ENCODE measurements at regions not wholly inside any gene's neighbourhood (a gene's known extent, or its start where the extent isn't known, plus 50 kb on each side); places are given as distances from the start of the nearest gene placed in this dataset.
"Not testable (repeated sequence)": the region's sequence is repeated elsewhere in the genome, so short reads cannot be mapped to it uniquely, and the experiment has no call there.

DNA sequence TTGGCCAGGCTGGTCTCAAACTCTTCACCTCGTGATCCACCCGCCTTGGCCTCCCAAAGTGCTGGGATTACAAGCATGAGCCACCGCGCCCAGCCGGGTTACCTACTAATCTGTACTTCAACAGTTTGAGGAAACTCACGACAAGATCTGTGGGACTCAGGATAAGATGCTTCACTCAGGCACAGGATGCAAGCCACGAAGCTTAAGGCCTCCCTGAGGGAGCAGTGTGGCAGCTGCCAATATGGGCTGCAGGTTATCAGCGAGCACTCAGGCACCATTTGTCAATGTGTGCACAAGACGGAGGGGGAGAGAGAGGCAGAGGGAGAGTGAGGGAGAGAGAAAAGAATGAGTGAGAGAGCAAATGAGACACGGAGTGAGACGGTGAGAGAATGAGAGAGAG lies 173.6 kb upstream of the RAB6C start:
- H3K27me3 Mint-ChIP-seq, result peaks cover under 1% of the 10 kb centered on the region
- H3K4me1 Mint-ChIP-seq (ENCODE audit: low read depth), result no peaks in the 10 kb centered on the region
- CTCF ChIA-PET, result no interaction called here

DNA sequence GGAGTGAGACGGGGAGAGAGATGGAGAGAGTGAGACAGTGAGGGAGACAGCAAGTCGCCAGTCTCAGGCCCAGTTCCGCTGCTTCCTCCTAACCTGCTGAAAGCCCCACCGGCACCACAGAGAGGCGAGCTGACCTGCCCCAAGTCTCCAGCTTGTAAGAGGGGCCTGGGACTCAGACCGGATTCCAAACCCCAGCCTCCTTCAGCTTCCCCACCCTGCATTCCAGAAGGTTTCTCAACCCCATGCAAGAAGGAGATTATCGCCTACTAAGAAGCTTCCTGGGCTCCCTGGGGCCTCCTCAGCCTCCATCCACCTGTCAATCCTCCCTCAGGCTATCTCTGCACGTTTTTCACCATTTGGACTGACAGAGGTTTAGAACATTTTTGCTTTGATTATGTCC lies 173.1 kb upstream of the RAB6C start:
- Mint-ChIP-seq H3K9me3 (no peaks in the 10 kb centered on the region), H3K27ac (no peak overlapping the region), H3K36me3 (no peaks in the 10 kb centered on the region), H3K4me1 (ENCODE audit: low read depth) (no peaks in the 10 kb centered on the region), H3K4me3 (no peak overlapping the region), H3K27me3 (peaks cover 5% of the 10 kb centered on the region)
- intact Hi-C loops (cut with micrococcal nuclease), result no loop called here
- ChIA-PET POLR2A (no interaction called here), CTCF (no interaction called here)
- no peak for DNase-seq

More for the DNA sequence above, 173.6 kb upstream of the RAB6C start:
- H3K36me3 Mint-ChIP-seq, result no peaks in the 10 kb centered on the region
- no peak for DNase-seq
- no peaks in the 10 kb centered on the region for H3K9me3 Mint-ChIP-seq
- no peak overlapping the region for H3K27ac Mint-ChIP-seq
- intact Hi-C loops (cut with micrococcal nuclease), result no loop called here
- no peak overlapping the region for H3K4me3 Mint-ChIP-seq
- POLR2A ChIA-PET, result no interaction called here

DNA sequence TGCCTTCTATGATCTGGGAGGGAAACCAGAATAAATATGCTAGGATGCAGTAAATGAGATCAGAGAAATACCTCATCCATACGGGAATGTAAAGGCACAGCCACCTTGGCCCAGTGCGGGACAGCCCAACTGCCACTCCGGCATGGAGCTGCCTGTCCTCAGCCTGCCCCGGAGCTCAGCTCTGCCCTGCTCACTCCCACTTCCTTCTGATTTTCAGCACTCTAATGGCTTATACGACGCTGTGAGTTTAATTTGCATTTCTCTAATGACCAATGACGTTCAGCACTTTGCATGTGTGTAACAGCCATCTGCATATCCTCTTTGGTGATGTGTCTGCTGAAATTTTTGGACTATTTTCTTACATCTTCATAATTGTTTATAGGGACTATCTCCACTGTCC lies 172.5 kb upstream of the RAB6C start:
- no peak for DNase-seq
- Mint-ChIP-seq H3K27me3 (peaks cover 7% of the 10 kb centered on the region), H3K9me3 (no peaks in the 10 kb centered on the region), H3K4me1 (ENCODE audit: low read depth) (no peaks in the 10 kb centered on the region), H3K36me3 (no peaks in the 10 kb centered on the region), H3K4me3 (no peak overlapping the region), H3K27ac (no peak overlapping the region)
- intact Hi-C loops (cut with micrococcal nuclease), result no loop called here
- ChIA-PET POLR2A (no interaction called here), CTCF (no interaction called here)

DNA sequence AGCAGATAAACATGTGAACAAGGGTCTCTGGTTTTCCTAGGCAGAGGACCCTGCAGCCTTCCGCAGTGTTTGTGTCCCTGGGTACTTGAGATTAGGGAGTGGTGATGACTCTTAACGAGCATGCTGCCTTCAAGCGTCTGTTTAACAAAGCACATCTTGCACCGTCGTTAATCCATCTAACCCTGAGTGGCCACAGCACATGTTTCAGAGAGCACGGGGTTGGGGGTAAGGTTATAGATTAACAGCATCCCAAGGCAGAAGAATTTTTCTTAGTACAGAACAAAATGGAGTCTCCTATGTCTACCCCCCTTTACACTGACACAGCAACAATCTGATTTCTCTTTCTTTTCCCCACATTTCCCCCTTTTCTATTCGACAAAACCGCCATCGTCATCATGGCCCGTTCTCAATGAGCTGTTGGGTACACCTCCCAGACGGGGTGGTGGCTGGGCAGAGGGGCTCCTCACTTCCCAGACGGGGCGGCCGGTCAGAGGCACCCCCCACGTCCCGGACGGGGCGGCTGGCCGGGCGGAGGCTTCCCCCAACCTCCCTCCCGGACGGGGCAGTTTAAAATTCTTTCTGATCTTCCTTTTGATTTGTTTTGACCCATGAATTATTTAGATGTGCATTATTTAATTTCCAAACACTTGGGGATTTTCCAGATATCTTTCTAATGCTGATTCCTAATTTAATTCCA lies 171.7 kb upstream of the RAB6C start:
- CTCF ChIA-PET; DNase-seq; intact Hi-C loops (cut with micrococcal nuclease); H3K27ac Mint-ChIP-seq; H3K9me3 Mint-ChIP-seq; H3K4me3 Mint-ChIP-seq; H3K27me3 Mint-ChIP-seq; H3K36me3 Mint-ChIP-seq; H3K4me1 Mint-ChIP-seq (ENCODE audit: low read depth); POLR2A ChIA-PET: not testable (repeated sequence)

DNA sequence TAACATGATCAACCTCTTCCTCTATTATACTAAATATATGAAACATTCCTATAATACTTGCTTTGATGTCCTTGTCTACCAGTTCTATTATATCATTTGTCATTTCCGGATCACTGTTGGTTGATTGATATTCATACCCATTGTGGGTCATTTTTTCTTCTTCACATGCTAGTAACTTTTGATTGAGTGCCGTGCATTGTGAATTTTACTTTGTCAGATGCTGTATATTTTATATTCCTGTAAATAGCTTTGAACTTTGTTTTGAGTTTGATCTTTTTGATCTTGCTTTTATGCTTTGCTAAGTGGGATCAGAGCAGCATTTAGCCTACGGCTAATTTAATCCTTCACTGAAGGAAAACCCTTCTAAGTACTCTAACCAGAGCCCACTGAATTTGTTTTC lies 168.9 kb upstream of the RAB6C start:
- H3K4me3 Mint-ChIP-seq, result no peak overlapping the region
- H3K4me1 Mint-ChIP-seq (ENCODE audit: low read depth), result no peaks in the 10 kb centered on the region
- POLR2A ChIA-PET, result no interaction called here
- CTCF ChIA-PET, result no interaction called here
- H3K36me3 Mint-ChIP-seq, result no peaks in the 10 kb centered on the region
- intact Hi-C loops (cut with micrococcal nuclease), result no loop called here
- no peak overlapping the region for H3K27ac Mint-ChIP-seq
- DNase-seq, result no peak
- peaks cover 13% of the 10 kb centered on the region for H3K27me3 Mint-ChIP-seq
- peaks cover 13% of the 10 kb centered on the region for H3K9me3 Mint-ChIP-seq

DNA sequence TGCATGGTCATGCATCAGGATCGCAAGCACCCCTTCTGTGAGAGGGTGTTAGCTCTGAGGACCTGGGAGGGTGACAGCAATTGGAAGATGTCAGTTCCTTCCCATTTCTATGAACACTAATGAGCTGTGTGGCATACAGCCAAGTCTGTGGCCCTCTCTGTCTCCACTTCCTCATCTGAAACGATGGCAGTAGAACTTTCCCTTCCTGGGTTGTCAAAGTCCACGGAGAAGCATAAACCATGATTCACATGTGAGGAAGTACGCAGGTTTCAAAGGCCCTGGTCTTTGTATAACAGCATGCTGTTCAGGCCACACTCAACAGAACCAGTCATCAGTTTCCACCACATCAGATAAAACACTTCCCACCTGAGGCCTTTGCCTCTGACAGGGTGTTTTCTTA lies 167.4 kb upstream of the RAB6C start:
- H3K4me3 Mint-ChIP-seq, result no peak overlapping the region
- intact Hi-C loops (cut with micrococcal nuclease), result no loop called here
- H3K9me3 Mint-ChIP-seq, result peaks cover 18% of the 10 kb centered on the region
- H3K27me3 Mint-ChIP-seq, result peaks cover 15% of the 10 kb centered on the region
- ChIA-PET POLR2A (no interaction called here), CTCF (no interaction called here)
- H3K4me1 Mint-ChIP-seq (ENCODE audit: low read depth), result no peaks in the 10 kb centered on the region
- no peak for DNase-seq
- no peak overlapping the region for H3K27ac Mint-ChIP-seq
- no peaks in the 10 kb centered on the region for H3K36me3 Mint-ChIP-seq

DNA sequence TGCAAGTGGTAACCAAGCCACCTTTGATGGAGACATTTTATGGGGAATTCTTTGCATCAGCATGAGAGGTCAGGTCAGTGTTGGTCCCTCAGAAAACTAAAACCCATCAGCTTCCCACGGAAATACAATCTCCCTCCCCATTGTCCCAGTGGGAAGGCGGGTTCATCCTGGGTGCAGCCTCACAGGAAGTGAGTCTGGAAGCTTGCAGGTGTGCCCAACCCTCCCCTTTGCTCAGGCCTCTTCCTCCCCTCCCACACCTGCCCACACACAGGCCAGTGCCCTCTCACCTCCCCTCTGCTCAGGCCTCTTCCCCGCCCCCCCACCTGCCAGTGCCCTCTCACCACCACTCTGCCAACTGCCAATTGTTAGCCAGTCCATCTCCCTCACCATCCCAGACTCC lies 166.8 kb upstream of the RAB6C start:
- intact Hi-C loops (cut with micrococcal nuclease), result no loop called here
- CTCF ChIA-PET, result no interaction called here
- POLR2A ChIA-PET, result no interaction called here
- Mint-ChIP-seq H3K4me1 (ENCODE audit: low read depth) (no peaks in the 10 kb centered on the region), H3K4me3 (no peak overlapping the region), H3K27ac (no peak overlapping the region), H3K9me3 (peaks cover 18% of the 10 kb centered on the region), H3K36me3 (no peaks in the 10 kb centered on the region), H3K27me3 (peaks cover 15% of the 10 kb centered on the region)
- no peak for DNase-seq

DNA sequence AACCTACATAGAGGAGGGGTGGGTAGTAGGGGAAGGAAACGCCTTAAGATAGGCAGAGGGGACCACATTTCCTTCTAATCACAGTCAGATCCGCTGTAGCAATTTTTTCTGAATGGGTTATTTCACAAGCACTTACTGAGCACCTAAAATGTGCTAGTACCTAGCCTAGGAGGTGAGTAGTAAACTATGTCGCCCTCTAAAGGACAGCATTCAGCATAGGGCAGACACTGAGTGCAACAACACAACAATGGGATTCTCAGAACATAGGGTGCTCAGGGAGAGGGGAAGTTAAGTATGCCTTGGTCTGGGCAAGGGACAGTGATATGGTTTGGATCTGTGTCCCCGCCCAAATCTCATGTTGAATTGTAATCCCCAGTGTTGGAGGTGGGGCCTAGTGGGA lies 166.1 kb upstream of the RAB6C start:
- ChIA-PET POLR2A (no interaction called here), CTCF (no interaction called here)
- H3K27me3 Mint-ChIP-seq, result peaks cover 15% of the 10 kb centered on the region
- H3K27ac Mint-ChIP-seq, result no peak overlapping the region
- H3K36me3 Mint-ChIP-seq, result no peaks in the 10 kb centered on the region
- DNase-seq, result no peak
- no peak overlapping the region for H3K4me3 Mint-ChIP-seq
- intact Hi-C loops (cut with micrococcal nuclease), result no loop called here
- H3K9me3 Mint-ChIP-seq, result peaks cover 18% of the 10 kb centered on the region
- no peaks in the 10 kb centered on the region for H3K4me1 Mint-ChIP-seq (ENCODE audit: low read depth)

DNA sequence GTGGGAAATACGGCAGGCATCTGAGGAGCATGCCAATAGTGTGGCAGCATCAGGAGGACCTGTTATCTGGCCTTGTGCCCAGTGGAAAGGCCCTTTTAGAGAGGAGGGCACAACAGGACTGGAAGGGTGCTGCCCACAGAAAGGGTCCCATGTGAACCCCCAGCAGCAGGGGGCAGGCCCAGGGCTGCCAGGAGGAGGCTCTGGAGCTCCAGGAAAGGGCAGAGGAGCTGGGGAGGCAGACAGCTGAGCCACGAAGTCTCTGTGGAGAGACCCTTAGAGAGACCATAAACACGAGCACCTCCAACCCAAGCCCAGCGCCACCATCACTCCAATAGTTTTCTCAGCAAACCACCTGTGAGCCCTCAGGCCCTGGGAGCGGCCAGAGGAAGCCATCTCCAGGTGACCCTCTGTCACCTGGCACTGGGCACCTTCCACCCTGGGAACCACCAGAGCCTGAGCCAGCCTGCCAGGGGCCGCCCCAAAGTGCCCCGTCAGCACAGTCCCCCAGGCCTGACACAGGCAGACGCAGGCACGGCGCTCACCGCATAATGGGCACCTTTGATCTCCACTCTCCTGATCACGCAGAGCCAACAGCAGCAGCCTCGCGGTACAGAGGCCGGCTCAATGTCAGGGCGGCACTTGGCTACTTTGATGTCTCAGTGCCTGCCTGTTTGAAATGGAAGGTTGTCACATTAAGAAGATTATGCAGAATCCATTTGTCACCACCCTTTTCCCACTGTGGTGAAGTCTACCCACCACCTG lies 162.5 kb upstream of the RAB6C start:
- DNase-seq, result no peak
- intact Hi-C loops (cut with micrococcal nuclease), result no loop called here
- Mint-ChIP-seq H3K36me3 (no peaks in the 10 kb centered on the region), H3K27me3 (peaks cover 9% of the 10 kb centered on the region), H3K27ac (no peak overlapping the region), H3K4me3 (no peak overlapping the region), H3K9me3 (peaks cover 18% of the 10 kb centered on the region), H3K4me1 (ENCODE audit: low read depth) (no peaks in the 10 kb centered on the region)
- CTCF ChIA-PET, result no interaction called here
- POLR2A ChIA-PET, result no interaction called here

DNA sequence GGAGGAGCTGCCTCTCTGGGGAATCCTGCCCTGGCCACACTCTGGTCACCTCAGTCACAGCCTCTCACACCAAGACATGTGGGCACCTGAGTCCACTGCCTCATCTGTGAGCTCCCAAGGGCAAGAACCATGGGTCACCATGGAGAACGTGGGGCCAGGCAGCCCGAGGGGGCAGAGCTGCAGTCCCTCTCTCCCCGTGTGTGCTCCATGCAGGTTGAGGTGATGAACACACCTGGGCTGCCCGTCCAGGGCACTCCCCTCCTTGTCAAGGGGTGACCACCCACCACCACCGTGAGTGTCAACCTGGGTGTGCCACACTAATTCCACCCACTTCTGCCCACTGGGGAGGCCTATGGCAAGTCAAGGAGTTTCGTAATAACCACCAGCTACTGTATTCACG lies 159.6 kb upstream of the RAB6C start:
- intact Hi-C loops (cut with micrococcal nuclease), result no loop called here
- POLR2A ChIA-PET, result no interaction called here

DNA sequence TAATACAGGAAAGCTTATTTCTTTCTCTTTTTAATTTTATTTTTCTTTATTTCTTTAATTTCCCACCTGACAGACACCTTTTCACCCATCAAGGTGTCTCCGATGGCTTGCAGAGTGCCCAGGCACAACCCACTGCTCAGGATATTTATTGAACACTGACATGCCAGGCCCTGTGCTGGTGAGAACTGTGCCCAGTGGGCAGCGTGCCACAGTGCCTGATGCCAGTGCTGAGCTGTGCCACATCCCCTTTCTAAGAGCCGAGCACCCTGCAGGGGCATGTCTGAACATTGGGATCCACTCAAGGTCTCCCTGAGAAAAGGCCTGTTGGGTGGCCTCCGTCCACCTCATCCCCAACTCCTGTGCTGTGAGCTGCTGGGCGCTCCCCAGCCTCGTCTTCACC lies 158.6 kb upstream of the RAB6C start:
- H3K4me3 Mint-ChIP-seq, result no peak overlapping the region

More for the DNA sequence above, 159.6 kb upstream of the RAB6C start:
- no peak for DNase-seq
- CTCF ChIA-PET, result interaction anchor here (1.6 kb wide), 1 partner anchor 29 kb away, joined by 4 read pairs; no protein-coding TSS in a partner anchor
- no peaks in the 10 kb centered on the region for H3K4me1 Mint-ChIP-seq (ENCODE audit: low read depth)
- peaks cover 12% of the 10 kb centered on the region for H3K9me3 Mint-ChIP-seq
- peaks cover 2% of the 10 kb centered on the region for H3K27me3 Mint-ChIP-seq
- H3K27ac Mint-ChIP-seq, result no peak overlapping the region
- no peak overlapping the region for H3K4me3 Mint-ChIP-seq
- no peaks in the 10 kb centered on the region for H3K36me3 Mint-ChIP-seq

DNA sequence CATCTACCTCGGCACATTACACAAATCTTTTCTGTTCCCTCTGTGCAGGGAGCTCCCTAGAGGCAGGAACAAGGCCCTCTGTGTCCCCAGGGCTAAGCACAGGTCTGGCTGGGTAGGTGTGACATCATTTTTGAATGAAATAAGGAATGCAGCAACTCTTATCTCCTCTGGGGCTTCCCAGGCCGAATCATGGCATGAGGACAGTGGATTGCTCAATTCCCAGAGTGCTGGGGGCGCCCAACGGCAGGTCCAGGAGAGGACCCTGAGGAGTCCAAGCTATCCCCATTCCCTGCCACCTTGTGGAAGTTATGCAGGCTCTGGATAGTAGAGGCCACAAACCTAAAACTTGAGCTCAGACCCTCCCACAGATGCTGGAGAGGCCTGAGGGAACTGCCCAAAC lies 158.0 kb upstream of the RAB6C start:
- Mint-ChIP-seq H3K27me3 (no peaks in the 10 kb centered on the region), H3K36me3 (no peaks in the 10 kb centered on the region), H3K27ac (no peak overlapping the region), H3K9me3 (no peaks in the 10 kb centered on the region), H3K4me1 (ENCODE audit: low read depth) (no peaks in the 10 kb centered on the region), H3K4me3 (no peak overlapping the region)
- ChIA-PET CTCF (no interaction called here), POLR2A (no interaction called here)
- no peak for DNase-seq
- intact Hi-C loops (cut with micrococcal nuclease), result no loop called here

More for the DNA sequence above, 158.6 kb upstream of the RAB6C start:
- H3K9me3 Mint-ChIP-seq, result peaks cover 1% of the 10 kb centered on the region
- no peaks in the 10 kb centered on the region for H3K36me3 Mint-ChIP-seq
- H3K4me1 Mint-ChIP-seq (ENCODE audit: low read depth), result no peaks in the 10 kb centered on the region
- CTCF ChIA-PET, result interaction anchor here (1.6 kb wide), 1 partner anchor 28 kb away, joined by 4 read pairs; no protein-coding TSS in a partner anchor
- intact Hi-C loops (cut with micrococcal nuclease), result no loop called here
- POLR2A ChIA-PET, result no interaction called here
- no peak for DNase-seq
- H3K27ac Mint-ChIP-seq, result no peak overlapping the region
- no peaks in the 10 kb centered on the region for H3K27me3 Mint-ChIP-seq

DNA sequence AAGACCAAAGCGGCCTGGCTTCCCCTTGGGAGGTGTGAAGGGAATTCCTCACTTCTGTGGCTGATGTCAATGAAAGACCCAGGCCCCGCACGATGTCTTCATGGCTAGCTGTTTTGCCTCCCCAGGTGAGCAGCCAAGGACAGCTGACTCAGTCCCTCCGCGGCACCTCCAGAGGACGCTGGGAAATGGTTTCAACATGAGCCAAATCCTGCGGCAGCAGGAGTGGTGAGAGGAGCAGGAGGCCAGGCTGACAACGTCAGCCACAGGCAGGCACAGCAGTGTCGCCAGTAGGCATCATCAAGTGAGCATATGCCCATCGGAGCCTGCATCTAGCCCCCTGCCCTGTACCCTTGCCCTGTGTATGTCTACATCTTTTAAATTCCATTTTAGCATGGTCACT lies 156.4 kb upstream of the RAB6C start:
- DNase-seq, result no peak
- intact Hi-C loops (cut with micrococcal nuclease), result no loop called here
- Mint-ChIP-seq H3K4me1 (ENCODE audit: low read depth) (no peaks in the 10 kb centered on the region), H3K27ac (no peak overlapping the region), H3K4me3 (no peak overlapping the region), H3K9me3 (no peaks in the 10 kb centered on the region), H3K27me3 (peaks cover 2% of the 10 kb centered on the region), H3K36me3 (no peaks in the 10 kb centered on the region)
- ChIA-PET CTCF (no interaction called here), POLR2A (no interaction called here)

Data from activated CD4-positive, alpha-beta memory T cell treated with anti-CD3 and anti-CD28 coated beads for 36 hours (primary cell).